ENCODE measurements at regions not wholly inside any gene's neighbourhood (a gene's known extent, or its start where the extent isn't known, plus 50 kb on each side); places are given as distances from the start of the nearest gene placed in this dataset.

GRCh38 chr2:120870467-120870788 is 134.8 kb downstream of the GLI2 start:
- Histone ChIP-seq H3K9me3 (ENCODE audit: low read length) (no peaks in the 10 kb centered on the region), H2AFZ (ENCODE audit: low read depth, low read length) (no peak overlapping the region), H3K9me2 (ENCODE audit: insufficient read depth, low read length) (no peaks in the 10 kb centered on the region), H3K4me3 (ENCODE audit: low read length) (no peak overlapping the region), H3K27ac (ENCODE audit: low read length) (no peak overlapping the region), H3K9ac (ENCODE audit: low read length) (no peak overlapping the region), H3F3A (ENCODE audit: insufficient read depth, low read length, poor library complexity, severe bottlenecking) (no peaks in the 10 kb centered on the region), H4K20me1 (ENCODE audit: insufficient read depth) (no peaks in the 10 kb centered on the region), H3K27me3 (ENCODE audit: insufficient read depth, low read depth, low read length) (no peaks in the 10 kb centered on the region), H3K79me2 (replicated peaks; ENCODE audit: insufficient read depth, low read length) (peaks cover 6% of the 10 kb centered on the region), H3K4me2 (ENCODE audit: low read length) (no peak overlapping the region), H3K36me3 (ENCODE audit: insufficient read depth, low read length) (no peaks in the 10 kb centered on the region)
- no peak for TF ChIP-seq CTCF (IDR thresholded peaks at IDR 0.05; ENCODE audit: poor library complexity, severe bottlenecking)
- TF ChIP-seq POLR2AphosphoS5 (IDR thresholded peaks at IDR 0.05), result no peak
- no peak for TF ChIP-seq MXI1 (conservative IDR thresholded peaks at IDR 0.05; ENCODE audit: poor library complexity, severe bottlenecking)
- no peak for TF ChIP-seq RAD21 (conservative IDR thresholded peaks at IDR 0.05)
- TF ChIP-seq REST (IDR thresholded peaks at IDR 0.05; ENCODE audit: borderline replicate concordance), result no peak
- TF ChIP-seq EZH2 (IDR thresholded peaks at IDR 0.05; ENCODE audit: borderline replicate concordance, insufficient read depth, low read length, poor library complexity, severe bottlenecking), result no peak
- TF ChIP-seq EP300 (conservative IDR thresholded peaks at IDR 0.05; ENCODE audit: poor library complexity, severe bottlenecking), result no peak
- TF ChIP-seq TAF1 (IDR thresholded peaks at IDR 0.05; ENCODE audit: low read depth), result no peak
- no peak for TF ChIP-seq SMC3 (conservative IDR thresholded peaks at IDR 0.05; ENCODE audit: poor library complexity)

- no peak overlapping the region for H3K4me2 ChIP-seq (ENCODE audit: low read length)
- H3K9me3 ChIP-seq (ENCODE audit: low read length), result no peaks in the 10 kb centered on the region
- H3K79me2 ChIP-seq (replicated peaks; ENCODE audit: insufficient read depth, low read length), result peaks cover 6% of the 10 kb centered on the region
- no peak overlapping the region for H3K27ac ChIP-seq (ENCODE audit: low read length)
- no peak overlapping the region for H3K9ac ChIP-seq (ENCODE audit: low read length)
- TF ChIP-seq RAD21 (conservative IDR thresholded peaks at IDR 0.05) (no peak), EZH2 (IDR thresholded peaks at IDR 0.05; ENCODE audit: borderline replicate concordance, insufficient read depth, low read length, poor library complexity, severe bottlenecking) (no peak), REST (IDR thresholded peaks at IDR 0.05; ENCODE audit: borderline replicate concordance) (no peak), TAF1 (IDR thresholded peaks at IDR 0.05; ENCODE audit: low read depth) (no peak), MXI1 (conservative IDR thresholded peaks at IDR 0.05; ENCODE audit: poor library complexity, severe bottlenecking) (no peak), CTCF (IDR thresholded peaks at IDR 0.05; ENCODE audit: poor library complexity, severe bottlenecking) (no peak), POLR2AphosphoS5 (IDR thresholded peaks at IDR 0.05) (no peak), EP300 (conservative IDR thresholded peaks at IDR 0.05; ENCODE audit: poor library complexity, severe bottlenecking) (no peak)
- H2AFZ ChIP-seq (ENCODE audit: low read depth, low read length), result no peak overlapping the region
- H4K20me1 ChIP-seq (ENCODE audit: insufficient read depth), result no peaks in the 10 kb centered on the region
- no peaks in the 10 kb centered on the region for H3K27me3 ChIP-seq (ENCODE audit: insufficient read depth, low read depth, low read length)
- no peaks in the 10 kb centered on the region for H3F3A ChIP-seq (ENCODE audit: insufficient read depth, low read length, poor library complexity, severe bottlenecking)
- no peaks in the 10 kb centered on the region for H3K36me3 ChIP-seq (ENCODE audit: insufficient read depth, low read length)
- H3K4me3 ChIP-seq (ENCODE audit: low read length), result no peak overlapping the region
- H3K9me2 ChIP-seq (ENCODE audit: insufficient read depth, low read length), result no peaks in the 10 kb centered on the region
Measured at GRCh38 chr2:120871016-120871635, 135.5 kb downstream of the GLI2 start.

All from neural cell (in vitro differentiated cells).